Activated CD4-positive, alpha-beta T cell treated with anti-CD3 and anti-CD28 coated beads, Interleukin-10, Interleukin-2, amounts not matched to agents 100 ng/mL and 50 ng/mL, durations not matched to agents 16 hours and 8 hours (primary cell): ENCODE measurements at regions not wholly inside any gene's neighbourhood (a gene's known extent, or its start where the extent isn't known, plus 50 kb on each side); places are given as distances from the start of the nearest gene placed in this dataset.
"Not testable (repeated sequence)": the region's sequence is repeated elsewhere in the genome, so short reads cannot be mapped to it uniquely, and the experiment has no call there.

Experiments
- DNase-seq: peaks from one replicate; pipeline ENCODE4 v3.0.0-alpha.2; 2020

DNA sequence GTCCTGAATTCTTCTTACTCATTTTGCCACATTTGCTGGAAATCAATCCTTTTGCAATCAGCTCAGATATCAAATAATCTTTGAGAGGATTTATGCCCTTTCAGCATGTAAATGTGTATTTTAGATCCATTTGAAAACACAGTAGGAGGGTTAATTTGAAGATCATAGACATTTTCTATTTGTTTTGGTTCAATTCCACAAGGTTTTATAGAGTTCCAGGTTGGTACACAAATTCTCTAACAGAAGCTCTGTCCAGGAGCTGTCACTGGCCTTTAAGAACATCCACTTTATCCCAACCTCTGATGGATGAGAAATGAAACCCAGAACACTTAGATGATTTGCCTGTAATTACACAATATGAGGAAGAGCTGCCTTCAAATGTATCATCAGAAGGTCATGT, 157.3 kb upstream of the CHAC2 start:
- DNase-seq: no peak

DNA sequence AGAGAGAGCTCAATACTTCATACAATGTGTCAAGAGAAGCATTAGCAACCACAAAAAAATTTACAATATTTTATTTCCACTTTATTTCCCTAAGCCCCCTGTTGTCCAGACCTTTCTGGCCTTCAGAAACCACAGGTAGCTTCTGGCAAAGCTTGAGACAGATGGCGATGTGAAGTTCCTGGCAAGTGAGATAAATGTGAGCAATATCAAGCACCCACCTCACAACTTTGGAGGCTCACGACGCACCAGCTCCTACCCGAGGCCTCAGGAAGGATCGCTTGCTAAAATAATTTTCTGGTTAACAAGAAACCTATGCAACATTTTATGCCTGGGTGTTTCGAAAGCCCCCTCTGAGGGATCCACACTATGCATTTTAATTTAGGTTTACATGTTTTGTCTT, 158.1 kb upstream of the CHAC2 start:
- DNase-seq: no peak

DNA sequence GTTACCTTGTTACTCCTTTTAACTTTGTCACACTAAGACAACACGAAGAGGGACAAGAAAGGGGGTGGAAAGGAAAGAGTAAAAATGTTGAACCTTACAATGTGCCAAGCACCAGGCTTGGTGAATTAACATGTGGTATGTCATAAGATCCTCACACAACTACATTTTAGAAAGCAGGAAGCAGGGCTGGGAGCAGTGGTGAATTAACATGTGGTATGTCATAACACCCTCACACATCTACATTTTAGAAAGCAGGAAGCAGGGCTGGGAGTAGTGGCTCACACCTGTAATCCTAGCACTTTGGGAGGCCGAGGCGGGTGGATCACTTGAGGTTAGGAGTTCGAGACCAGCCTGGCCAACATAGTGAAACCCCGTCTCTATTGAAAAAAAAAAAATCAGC, 159.3 kb upstream of the CHAC2 start:
- DNase-seq: no peak

DNA sequence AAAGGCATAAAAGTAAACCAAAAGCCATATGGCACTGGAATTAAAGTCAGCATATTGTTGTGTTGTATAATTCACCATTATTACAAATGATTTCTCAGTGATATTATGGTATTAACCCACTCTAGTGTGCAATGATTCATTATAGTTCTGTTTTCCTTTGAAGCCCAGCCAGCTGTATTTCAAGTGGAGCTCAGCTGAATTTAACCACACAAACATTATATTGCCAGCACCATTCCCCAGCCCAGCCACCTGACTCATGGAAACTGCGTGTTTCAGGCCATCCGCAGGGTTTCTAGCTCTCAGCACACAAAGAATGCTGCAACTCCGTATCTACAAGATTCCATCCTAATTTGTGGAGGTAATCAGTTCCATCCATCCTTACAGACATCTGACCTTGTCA, 166.8 kb upstream of the CHAC2 start:
- no peak for DNase-seq

DNA sequence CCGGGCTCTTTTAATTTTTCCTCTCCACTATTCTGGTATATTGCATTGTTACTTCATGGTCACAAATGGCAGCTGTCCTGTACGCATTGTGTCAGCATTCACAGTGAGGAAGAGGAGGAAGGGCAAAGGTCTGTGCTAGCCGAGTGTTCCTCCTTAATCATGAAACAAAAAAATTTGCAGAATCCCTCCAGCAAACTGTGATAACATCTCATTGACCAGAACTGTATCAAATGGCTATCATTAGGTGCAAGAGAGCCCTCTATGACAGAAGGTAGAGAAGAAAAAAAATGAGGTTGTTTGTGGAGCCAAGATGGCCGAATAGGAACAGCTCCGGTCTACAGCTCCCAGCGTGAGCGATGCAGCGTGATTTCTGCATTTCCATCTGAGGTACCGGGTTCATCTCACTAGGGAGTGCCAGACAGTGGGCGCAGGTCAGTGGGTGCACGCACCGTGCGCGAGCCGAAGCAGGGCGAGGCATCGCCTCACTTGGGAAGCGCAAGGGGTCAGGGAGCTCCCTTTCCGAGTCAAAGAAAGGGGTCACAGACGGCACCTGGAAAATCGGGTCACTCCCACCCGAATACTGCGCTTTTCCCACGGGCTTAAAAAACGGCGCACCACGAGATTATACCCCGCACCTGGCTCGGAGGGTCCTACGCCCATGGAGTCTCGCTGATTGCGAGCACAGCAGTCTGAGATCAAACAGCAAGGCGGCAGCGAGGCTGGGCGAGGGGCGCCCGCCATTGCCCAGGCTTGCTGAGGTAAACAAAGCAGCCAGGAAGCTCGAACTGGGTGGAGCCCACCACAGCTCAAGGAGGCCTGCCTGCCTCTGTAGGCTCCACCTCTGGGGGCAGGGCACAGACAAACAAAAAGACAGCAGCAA, 180.6 kb upstream of the CHAC2 start:
- DNase-seq: not testable (repeated sequence)

DNA sequence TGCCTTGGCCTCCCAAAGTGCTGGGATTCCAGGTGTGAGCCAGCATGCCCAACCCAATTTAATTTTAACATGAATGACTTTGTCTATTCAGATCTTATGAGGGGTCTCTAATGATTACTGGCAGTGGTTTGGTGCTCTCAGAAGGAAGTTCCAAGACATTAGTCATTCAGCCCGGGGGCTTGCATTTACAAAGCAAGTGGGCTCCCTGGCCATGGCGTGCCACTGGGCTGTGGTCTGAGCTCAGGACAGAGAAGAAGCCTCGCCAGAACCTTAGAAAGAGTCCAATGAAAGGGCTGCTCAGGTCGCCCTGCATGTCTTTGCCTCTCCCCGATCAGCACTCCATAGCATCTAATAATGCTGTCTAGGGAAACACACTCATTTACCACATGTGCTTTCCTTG, 182.6 kb upstream of the CHAC2 start:
- no peak for DNase-seq

DNA sequence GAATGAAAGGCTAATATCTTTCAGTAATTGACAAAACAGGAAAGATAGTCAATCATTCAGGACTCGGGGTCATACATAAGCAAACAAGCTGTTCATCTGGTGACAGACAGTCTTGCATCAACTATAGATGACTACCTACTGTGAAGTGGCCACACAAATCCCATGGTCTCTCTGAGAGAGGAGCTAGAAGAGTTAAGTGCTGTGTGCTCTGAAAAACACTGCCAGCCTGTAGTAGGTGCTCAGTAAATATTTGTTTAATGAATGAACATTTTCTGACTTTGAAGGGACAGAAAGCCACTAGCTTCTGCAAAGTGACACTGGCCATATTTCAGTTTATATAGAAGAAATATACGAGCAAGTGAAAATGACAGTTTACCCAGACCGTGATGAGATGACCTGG, 184.0 kb upstream of the CHAC2 start:
- DNase-seq: no peak

DNA sequence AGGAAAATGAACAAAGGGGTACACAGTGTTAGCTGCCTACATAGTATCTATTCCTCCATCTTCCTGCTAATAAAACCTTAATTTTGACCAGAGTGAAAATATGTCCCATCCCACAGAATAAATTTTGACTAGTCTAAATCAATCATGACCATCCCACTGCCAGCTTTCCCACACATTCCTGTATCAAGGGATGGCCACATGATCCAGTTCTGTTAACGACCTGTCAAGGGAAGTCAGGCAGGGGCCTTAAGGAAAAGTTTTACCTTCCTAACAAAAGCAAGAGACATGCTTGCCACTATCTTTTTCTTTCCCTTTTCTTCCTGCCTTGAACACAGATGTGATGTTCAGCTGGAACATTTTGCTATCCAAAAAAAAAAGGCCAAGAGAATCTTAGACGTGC, 185.0 kb upstream of the CHAC2 start:
- DNase-seq: no peak

DNA sequence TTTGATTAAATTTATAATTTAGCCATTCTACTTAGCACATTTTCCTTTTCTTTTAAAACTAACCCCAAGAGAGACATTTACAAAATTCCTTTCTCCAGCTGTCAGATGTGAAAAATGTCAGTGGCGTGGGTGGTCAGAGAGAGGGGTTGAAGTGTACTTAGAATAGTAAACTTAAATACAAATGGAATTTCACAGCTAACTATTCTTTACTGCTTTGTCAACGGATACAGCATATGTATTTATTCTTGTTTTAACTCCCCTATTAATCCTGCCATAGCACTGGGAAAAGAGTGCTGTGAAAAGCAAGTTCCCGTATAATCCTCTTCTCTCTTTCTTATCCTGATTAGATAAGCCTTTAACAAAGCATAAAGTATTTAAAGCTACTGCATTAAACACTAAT, 191.4 kb upstream of the CHAC2 start:
- DNase-seq: no peak

DNA sequence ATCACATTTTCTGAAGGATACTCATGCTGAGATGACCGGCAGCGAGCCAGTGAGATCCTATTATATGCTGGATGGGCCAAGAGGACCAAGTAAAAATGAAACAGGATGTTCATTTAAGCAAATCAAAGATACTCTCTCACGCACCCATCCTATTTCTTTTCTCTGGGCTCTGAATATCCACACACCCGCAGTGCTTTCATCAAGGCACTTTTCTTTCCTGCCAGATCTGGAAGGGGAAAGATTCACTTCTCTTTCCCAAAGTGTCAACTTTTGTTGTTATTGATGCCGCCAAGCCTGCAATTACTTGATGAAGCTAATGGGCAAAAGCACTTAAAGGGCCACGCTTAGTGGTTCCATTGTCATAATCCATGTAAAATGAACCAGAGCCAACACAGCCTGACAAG, 191.9 kb upstream of the CHAC2 start:
- DNase-seq: no peak

DNA sequence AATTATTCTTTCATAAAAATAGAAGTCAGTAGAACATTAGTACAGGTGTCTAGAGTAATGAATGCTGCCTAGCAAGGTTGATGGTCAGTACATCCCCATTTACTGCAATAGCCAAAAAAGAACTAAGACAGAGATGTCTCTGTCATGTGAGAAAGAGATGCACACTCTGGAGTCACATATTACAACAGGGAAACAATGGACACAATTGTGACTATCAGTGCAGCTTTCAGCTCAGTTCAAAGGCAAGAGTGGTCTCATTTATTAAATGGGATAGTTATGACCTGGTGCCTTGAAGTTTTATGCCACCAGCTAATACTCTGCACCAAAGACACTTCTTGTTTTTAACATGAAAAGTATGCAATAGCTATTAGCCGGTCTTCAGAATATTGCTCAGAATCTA, 194.9 kb upstream of the CHAC2 start:
- DNase-seq: no peak

DNA sequence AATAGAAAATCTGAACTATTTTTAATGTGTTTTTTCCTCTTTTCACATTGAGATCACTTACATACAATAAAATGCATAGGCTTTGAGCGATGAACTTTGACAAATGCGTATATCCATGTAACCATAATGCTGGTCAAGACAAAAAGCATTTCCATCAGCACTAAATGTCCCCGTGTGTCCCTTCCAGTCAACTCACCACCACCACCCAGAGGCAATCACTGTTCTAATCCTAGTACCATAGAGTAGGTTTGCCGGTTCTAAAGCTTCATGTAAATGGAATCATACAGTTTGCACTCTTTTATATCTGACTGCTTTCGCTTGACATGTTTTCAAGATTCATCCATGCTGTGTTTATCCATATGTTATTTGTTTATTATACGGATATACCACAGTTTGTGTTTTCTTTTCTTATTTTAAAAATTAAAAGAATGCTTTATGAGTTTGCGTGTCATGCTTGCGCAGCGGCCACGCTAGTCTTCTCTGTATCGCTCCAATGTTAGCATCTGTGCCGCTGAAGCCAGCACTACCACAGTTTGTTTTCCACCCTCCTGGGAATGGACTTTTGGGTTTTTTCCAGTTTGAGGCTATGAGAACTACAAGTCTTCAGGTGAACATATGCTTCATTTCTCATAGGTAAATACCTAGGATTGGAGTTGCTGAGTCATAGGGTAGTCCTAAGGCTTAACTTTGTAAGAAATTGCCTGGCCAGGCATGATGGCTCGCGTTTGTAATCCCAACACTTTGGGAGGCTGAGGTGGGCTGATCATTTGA, 197.5 kb upstream of the CHAC2 start:
- DNase-seq: no peak

DNA sequence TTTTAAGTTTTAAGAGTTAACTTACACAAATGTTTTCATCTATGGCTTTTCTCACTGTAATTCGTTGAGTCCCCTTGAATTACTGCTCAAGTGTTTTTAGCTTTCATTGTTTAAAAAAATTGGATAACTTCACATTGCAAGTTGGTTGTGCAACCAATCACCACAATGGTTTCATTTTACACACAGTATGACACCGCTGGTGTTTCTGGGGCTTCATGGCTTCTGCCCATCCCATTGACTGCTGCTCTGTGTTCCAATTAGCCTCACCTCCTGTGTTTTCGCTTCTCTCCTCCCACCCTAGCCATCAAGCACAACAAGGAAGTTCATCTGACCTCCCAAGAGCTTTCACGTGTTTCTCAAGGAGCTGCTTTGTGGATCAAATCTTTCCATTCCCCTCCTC, 199.1 kb upstream of the CHAC2 start:
- DNase-seq: no peak

DNA sequence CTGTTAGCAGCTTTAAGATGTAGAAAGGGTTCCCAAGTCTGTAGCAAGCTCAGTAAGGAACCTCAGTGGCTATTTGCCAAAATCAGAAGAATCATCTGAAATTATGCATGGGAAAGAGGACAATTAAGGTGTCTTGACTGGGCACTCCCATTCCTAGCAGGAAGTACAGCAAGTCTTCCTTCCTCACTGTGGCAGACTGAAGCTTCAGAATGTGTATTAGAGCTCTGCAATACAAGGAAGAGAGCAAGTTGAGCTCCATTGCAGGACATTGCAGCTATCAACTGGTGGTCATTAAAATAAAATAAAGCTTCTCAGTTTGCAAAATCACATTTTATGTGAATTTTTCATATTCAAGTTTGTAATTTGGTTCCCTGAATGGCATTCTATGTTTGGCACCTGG, 200.5 kb upstream of the CHAC2 start:
- no peak for DNase-seq

DNA sequence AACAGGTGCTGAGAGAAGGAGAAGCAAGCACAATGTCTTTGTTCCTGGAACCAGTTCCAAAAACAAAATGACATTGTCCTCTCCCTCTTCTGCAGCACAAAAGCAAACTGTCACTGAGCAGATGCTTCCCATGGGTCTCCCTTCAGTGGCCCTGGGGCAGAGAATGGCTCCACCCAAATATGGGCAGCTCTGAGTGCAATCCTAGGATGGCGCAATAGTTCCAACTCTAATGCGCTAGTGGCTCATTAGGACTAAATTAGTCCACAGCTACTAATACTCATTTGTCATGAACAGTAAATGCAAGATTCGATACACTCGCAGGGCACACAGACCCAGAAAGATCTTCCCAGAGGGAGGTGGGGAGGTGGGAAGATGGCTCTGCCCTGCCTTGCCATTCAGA, 205.2 kb upstream of the CHAC2 start:
- no peak for DNase-seq

DNA sequence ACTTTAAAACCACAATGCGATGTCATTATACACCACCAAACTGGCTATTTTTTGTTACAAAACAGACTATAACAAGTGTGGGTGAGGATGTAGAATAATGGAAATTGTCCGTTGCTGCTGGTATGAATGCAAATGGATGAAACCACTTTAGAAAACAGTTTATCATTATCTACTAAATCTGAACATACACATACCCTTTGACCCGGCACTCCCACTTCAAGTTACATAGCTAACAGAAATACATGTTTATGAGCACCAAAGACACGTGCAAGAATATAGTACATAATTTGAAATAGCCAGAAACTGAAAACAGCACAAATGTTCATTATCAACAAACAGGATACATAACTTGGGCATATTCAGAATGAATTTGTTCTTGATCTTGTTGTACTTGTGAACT, 206.4 kb upstream of the CHAC2 start:
- no peak for DNase-seq

DNA sequence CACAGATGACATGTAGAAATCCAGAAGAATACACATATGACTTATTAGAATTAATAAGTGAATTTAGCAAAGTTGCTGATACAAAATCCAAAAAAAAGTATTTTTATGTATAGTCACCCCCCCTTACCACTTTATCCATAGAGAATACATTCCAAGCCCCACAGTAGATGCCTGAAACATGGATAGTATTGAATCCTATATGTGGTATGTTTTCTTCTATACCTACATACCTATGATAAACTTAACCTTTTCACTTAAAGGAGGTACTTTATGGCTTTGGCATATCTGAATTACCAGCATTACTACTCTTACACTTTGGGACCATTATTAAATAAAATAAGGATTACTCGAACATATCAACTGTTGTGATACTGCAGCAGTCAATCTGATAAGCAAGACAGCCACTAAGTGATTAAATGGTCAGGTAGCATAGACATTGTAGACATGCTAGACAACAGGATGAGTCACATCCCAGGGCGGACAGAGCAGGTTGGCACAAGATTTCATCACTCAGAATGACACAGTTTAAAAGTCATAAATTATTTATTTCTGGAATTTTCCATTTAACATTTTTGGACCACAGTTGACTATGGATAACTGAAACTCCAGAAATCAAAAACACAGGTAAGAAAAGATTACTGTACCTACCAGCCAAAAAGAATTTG, 208.2 kb upstream of the CHAC2 start:
- DNase-seq: no peak

DNA sequence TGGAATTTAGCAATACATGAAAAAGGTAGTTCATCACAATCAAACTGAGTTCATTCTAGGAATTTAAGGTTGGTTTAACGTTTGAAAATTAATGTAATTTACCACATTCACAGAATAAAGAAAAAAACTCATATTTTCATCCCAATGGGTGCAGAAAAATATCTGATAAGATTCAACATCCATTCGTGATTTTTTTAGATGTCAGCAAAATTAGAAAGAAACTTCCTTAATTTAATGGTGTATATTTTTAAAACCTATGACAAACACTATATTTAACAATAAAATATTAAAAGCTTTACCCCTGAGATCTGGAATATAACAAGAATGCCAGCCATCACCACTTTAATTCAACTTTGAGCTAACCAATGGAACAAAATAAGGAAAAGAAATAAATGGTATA, 208.7 kb upstream of the CHAC2 start:
- DNase-seq: no peak

DNA sequence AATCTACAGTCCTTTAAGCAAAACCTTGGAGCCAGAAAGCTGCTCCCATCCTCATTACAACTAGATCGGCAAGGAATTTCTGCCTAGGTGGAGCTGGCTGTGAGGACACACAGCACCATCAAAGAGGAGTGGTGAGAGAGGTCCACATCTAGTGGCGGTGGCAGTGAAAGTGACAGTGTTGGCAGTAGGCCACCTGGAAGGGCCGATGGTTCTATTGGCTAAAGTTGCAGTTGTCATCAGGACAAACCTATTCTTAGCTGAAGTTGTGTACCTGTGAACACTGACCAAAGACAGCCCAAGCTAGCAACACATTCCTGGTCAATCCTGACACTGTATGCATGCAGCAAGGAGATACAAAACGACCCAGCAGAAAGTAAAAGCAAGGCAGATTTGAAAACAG, 218.1 kb upstream of the CHAC2 start:
- no peak for DNase-seq

DNA sequence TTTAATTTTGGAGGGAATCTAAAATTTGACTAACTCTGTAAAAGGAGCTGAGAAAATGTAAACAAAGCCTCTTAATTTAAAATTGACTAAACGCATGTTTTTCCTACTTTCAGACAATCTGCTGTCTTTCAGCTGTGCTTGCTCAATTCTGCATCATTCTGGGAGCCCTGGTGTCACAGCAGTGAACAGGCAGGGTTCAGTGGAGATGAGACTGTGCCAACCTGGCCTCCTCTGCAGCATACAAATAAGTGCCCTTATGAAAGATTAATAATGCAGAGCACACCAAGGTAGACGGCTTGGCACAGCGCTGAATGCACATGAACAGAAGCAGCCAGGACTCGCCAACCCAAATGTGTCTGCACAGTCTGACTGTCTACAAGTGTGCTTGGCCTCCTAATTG, 222.0 kb upstream of the CHAC2 start:
- DNase-seq: no peak

DNA sequence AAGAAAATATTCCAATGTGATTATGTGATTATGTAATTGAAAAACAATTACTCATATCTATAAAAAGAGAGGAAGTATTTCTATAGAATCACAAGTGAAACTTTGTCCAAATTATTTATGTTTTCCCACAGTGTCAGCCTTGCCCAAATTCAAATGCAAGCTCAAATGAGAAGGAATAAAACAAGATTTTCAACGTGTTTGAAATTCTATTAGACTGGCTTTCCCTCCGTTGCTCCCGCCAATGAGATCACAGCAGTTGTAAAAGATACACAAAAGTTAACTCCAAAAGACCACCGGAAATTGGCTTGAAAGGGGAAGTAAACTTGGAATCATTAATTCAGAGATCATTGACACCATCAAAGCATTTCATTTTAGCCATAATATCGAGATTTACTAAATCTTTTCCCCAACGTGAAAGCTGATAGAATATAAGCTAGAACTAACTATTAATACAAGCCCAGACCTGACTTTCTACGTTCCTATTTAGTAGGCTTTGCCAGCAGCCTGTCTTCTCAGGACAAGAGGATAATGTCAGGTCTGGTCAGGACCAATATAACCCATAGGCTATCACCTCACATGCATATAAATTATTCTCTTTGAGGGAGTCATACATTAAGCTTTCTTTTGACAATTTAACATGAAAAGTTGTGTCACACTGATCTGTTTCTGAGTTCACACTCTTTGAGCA, 222.6 kb upstream of the CHAC2 start:
- no peak for DNase-seq

DNA sequence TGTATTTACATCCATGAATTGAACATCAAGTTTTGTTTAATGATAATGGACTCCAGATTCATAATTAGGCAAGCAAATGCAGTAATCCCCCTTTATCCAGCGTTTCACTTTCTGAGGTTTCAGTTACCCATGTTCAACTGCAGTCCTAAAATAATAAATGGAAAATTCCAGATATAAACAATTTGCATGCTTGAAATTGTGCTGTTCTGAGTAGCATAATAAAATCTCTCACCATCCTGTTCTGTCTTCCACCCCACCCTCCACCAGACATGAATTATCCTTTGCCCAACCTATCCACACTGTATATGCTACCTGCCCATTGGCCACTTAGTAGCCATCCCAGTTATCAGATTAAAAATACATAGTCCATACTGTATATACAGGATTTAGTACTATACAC, 224.5 kb upstream of the CHAC2 start:
- DNase-seq: no peak

DNA sequence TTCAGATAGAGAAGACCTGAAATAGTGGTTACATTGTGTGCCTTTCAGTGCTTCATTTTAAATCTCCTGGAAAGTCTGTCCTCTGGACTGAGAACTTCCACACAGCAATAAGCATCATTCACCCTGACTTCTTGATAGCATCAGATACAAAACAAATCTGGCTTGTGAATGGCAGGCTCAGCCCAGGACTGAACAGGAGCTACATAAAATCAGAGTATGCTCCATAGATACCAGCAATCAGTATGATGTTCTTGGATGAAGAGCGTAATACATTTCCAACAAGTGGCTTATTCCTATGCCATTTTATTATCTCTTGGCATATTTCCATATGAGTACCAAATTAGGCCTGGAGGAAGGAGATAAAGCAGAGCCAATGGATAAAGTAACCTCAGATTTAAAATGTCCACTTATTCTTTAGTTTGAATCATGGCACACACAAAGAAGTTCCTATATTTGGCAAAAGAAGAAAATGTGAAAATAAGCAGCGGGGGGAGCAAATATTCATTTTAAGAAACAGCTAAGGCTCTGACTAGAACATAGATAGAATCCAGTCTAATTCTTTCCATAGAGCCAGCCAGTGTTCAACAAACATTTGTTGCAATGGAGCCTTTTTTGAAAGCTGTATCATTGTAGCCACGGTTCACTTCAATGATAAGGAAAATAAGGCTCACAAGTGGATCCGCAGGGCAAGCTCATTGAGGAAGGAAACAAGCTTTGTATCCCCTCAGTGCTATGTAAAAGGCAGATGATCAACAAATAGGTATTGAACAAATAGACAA, 230.8 kb upstream of the CHAC2 start:
- no peak for DNase-seq
